Urothelium cell line (cell line): ENCODE measurements at regions not wholly inside any gene's neighbourhood (a gene's known extent, or its start where the extent isn't known, plus 50 kb on each side); places are given as distances from the start of the nearest gene placed in this dataset.

ENCODE experiments used
- DNase-seq: peaks from one replicate; pipeline ENCODE4 v3.0.0; 2011; ENCODE audit warnings: low spot score, mixed read lengths
- FAIRE-seq: peaks from 2 replicates; lab custom pipeline; 2011; peaks lifted over from hg19 to GRCh38; lab: Jason Lieb, UNC

DNA sequence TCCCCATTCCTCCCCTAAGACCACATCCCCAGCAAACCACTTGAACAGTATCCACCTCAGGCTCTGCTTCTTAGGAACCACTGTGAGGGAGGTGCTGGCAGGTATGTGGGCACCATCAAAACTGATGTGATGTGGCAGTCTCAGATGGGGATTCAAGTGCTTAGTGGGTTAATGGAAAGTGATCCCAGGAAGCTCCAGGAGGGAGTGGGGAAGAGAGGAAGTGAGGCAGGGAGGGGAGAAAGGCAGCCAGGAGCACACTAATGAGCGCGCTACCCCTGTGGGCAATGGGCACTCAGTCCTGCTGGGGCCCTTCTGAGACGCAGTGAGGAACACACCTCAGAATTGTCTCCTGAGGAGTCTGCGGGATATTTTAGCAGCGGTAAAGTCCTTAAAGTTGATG, 263.1 kb upstream of the MOCS1 start:
- no peak for DNase-seq
- no peak for FAIRE-seq

DNA sequence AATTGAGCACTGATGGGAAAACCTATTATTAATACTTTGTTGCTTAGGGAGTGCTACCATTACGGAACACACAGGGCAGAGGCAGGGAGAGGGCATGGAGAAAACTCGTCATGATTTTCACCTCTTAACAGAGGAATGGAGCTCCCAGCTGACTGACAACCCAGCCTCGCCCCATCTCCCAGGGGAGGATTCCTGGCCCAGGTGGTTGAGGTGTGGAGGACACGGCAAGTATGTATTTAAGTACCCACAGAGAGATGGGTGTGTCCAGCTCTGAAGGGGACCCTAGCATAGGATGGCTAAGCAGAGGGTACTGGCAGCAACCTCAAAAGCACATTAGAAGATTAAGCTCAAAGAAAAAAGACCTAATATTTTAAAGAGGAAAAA, 261.9 kb upstream of the MOCS1 start:
- DNase-seq: no peak
- FAIRE-seq: no peak

DNA sequence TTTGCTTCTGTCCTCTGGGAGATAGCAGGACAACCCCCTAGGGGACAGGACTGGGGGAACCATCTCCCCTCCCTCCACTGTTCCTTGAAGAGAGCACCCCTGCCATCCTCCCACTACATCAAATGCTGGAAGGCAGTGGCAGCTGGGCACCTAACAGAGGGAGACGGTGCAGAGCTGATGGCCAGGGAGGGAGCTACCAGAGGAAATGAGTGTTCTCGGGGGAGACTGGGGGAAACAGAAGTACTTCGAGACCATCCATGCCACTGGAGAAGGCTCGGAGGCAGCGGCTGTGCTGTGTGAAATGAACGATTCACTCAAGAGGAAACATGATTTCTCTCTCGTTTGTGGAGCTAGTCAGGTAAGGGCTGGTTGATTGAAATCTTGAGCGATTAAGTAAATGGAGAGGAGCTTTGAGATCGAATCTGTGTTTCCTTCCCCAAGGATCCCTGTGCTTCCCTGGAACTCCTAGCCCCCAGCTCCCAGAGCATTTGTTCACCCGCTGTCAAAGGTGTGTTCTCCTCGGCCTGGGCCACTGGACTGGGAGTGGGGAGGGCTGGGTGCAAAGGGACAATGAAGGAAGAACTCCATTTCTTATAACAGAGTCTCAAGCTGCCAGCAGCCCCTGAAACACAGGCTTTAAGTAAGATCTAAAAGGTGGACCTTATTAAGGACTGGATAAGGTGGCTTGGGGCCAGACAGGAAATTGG, 261.3 kb upstream of the MOCS1 start:
- DNase-seq: no peak
- no peak for FAIRE-seq

DNA sequence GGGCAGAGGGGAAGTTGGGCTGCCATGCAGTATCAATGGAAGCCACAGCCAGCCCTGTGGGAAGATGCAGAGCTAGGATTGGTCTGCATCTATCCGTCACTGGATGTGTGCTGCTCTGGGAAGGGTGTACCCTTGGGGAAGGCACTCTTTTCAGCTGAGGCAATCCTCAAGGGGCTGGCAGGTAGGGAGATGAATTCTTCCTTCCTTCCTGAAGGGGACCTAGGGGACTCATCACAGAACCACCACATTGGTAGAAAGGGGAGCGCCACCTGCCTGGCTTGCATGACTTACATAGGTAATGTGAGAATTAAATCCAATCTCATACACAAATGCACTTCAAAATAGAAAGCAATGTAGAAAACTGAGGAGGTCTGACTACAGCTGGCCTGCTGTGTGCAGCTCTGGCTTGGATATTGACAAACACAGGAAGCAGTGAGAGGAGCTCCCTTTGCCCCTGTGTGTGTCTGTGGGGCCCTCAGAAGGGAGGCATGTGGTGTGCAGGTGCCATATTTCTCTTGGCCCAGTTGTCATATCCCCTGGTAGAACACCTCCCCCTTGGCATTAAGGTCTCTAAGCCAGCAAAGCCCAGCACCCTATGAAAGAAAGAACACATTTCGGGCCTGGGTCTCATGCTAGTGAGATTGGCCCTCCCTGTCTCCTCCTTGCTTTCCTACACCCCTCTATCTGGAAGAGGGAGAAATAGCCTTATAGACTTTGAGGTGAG, 260.3 kb upstream of the MOCS1 start:
- FAIRE-seq: no peak
- no peak for DNase-seq

DNA sequence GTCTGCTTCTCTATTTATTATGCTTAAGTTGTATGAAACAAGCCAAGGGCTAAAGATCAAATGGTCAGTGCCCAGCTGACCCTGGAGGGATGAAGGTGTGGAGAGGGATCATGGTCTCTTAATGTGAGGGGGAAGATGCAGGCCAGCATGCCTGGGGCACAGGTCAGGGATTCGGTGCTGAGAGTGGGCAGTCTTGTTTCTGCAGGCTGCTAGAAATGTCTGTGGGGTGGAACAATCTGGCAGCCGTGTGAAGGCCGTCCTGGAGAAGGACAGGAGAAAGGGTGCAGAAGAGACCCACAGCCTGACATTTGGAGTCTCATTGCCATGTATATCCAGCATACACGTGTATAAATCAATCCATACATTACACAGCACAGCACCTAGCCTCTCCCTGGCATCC, 258.3 kb upstream of the MOCS1 start:
- DNase-seq (no peak), FAIRE-seq (no peak)

DNA sequence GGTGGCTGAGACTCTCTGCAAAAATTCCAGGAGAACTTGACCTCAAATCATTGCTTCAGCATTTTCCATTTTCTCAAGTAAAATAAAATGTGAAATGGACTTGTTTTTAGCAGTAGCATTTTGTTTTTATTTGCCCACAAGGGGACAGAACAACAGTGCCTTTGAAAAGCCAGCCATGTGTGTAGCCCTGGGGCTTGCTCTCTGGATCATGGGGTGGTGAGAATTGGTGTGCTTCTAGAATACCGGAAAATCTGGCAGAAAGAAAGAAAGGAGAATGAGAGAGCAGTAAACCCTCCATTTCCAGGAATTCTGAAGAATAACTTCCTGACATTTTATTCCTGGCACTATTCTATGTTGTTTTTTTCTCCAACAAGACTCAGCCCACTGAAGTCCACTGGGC, 254.7 kb upstream of the MOCS1 start:
- FAIRE-seq: no peak
- no peak for DNase-seq

DNA sequence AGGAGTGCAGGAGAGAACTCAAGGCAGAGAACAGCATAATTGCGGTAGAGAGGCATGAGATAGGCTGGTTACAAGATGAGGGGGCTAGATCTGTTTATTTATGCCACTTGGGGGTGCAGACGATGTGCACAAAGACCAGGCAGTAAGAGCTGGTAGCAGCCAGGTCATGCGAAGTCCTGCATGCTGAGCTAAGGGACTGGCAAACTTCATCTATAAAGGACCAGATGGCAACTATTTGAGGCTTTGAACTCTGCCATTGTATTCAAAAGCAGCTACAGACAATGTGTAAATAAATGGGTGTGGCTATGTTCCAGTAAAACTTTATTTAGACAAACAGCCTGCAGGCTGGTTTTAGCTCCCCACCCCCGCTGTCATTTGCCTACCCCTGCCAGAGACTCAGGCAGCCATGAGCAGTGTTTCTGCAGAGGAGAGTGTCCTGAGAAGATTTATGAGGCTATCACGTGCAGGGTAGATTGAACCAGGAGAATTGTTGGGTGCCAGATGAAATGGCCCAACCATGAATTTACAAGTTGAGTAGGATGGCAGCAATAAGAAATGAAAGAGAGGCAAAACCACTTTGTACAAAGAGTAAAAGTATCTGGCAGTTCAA, 253.4 kb upstream of the MOCS1 start:
- DNase-seq (no peak), FAIRE-seq (no peak)

DNA sequence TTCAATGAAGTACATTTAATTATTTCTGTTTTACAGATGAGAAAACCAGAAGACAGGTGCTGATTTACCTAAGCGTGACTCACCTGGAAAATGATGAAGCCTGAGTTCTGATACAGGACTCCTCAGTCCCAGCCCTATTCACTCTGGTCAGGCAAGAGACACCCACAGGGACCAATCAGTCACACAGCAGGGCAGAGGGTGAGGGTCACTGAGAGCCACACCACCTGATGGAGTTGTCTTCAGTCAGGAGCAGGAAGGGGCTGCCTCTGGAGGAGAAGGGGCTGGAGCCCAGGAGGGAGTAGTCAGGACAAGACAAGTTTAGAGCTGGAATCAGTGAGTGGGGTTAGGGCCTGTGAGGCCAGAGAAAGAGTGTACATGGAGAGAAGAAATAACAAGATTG, 251.2 kb upstream of the MOCS1 start:
- DNase-seq (no peak), FAIRE-seq (no peak)

DNA sequence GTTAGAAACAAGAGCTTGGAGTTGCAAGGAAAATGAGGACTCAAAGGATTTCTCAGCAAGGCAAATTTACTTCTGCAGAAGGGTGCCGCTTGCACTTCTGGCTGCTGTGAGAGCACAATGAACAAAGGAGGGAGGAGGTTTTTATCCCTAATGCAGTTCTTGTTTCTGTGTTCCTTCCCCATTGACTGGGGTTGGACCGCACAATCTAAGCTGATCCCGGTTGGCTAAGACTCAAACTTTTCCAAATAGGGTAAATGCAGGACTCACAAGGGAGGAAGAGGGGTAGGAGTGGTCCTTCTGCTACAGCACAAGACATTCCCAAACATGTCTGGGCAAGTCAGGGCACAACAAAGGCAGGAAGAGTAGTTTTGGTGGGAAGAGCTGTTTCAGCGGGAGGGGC, 249.6 kb upstream of the MOCS1 start:
- DNase-seq (no peak), FAIRE-seq (no peak)

DNA sequence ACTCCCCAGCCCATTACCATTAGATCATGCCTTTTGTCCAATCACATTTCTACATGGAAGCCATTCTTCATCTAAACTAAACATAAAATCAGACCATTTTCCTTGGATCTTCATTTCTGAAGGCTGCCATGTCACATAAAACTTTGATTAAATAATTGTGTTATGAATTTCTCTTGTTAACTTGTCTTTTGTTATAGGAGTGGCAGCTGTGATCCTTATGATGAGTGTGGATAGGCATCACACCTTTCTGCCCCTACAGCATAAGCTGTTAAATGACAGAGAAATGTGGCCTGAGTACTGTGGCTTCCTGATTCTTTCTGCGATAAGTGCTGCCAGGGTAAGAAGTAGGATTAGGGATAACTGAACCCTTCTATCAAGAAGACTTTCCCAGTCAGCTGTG, 247.1 kb upstream of the MOCS1 start:
- FAIRE-seq (no peak), DNase-seq (no peak)

DNA sequence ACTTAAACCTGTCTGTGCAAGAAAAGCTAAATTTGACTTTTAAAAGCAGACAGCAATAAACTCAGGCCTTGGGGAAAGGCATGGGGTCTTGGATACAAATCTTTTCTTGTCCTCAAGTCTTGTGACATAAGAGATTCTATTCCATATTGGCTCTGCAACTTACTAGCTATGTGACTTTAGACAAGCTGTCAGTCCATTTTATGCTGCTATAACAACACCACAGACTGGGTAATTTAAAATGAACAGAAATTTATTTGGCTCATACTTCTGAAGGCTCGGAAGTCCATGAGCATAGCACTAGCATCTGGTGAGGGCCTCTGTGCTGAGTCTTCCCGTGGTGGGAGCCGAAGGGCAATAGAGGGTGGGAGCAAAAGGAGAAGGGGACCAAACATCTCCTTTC, 246.0 kb upstream of the MOCS1 start:
- FAIRE-seq: no peak

DNA sequence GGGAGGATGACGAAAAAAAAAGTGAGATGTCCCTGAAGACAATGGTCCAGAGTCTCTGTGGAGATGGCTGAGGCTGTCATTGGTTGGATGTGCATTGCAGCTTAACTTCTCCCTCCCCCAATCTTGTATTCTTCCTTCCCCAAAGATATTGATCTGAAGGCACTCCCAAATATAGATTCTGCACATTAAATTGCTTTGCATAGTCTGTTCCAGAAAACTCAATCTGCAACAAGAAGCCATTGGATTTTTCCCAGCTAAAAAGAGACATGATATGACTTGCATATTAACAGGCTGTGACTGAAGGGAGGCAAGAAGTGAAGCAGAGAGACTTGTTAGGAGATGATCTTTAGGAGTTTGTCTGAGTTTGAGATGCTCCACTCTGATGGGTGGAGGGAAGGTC, 245.2 kb upstream of the MOCS1 start:
- DNase-seq (no peak), FAIRE-seq (no peak)

More for the DNA sequence above, 246.0 kb upstream of the MOCS1 start:
- no peak for DNase-seq

DNA sequence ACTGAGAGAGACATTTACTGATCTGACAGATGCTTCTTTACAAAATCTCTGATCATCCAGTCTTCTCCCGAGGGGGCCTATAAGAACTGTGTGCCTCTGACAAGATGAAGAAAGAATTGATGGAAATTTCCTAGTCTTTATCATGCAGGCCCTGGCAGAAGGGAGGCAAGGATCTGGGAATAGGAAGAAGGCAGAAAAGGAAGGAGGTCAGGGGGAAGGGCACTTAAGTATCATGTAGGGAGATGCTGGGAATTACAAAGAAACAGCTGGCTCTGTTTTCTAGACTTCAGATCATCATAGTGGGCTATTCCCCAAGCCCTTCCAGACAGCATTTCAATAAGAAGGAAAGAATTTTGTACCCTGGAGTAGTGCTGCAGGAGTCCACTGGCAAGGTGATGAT, 243.3 kb upstream of the MOCS1 start:
- DNase-seq (no peak), FAIRE-seq (no peak)

DNA sequence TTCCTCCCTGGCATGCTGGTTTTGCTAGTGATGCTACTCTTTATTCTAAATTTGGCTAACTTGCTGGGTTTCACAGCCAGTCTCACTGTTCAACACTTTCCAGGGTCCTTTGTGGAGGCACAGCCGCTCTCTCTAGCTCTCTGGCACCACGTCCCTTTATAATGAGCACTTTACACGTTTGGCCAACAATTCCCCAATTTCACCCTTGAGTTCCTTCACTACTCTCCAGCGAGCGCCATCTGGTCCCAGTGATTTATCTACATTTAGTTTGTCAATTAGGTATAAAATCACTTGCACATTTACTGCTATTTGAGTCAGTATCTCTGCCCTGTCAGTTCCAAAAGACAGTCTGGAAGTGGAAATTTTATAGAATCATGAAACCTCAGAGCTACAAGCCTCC, 241.9 kb upstream of the MOCS1 start:
- DNase-seq (no peak), FAIRE-seq (no peak)

DNA sequence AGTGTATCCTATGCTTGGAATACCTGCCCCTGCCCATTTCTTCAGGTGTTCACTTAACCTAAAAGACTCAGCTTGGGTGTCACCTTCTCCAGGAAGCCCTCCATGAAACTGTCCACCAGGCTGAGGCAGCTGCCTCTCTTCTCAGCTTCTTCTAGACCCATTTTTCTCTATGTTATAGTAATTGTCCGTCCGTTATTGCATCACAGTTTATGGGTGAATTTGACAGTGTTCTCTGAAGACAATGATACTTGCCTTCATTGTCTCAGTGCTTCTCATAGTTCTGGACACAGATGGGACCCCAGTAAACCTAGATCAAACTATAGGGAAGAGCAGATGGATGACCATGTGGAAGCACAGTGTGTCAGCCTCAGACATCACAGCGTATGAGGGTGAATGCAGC, 238.0 kb upstream of the MOCS1 start:
- DNase-seq: no peak
- no peak for FAIRE-seq

DNA sequence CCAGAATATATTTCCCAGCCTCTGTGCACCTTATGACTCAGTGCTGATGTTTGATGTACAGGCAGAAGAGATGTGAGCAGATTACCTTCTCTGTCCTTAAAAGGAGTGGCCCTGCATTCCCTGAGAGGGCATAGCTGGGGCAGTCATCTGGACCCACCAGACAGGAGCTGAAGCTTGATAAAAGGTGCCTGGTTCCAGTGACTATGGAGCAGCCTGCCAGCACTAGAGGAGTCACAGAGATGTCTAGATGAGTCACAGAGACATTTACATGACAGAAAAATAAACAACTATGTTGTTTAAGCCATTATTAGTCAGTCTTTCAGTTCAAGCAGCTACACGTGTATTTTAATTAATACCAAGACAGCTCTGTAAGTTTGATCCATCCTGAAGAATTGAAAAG, 237.1 kb upstream of the MOCS1 start:
- no peak for FAIRE-seq

DNA sequence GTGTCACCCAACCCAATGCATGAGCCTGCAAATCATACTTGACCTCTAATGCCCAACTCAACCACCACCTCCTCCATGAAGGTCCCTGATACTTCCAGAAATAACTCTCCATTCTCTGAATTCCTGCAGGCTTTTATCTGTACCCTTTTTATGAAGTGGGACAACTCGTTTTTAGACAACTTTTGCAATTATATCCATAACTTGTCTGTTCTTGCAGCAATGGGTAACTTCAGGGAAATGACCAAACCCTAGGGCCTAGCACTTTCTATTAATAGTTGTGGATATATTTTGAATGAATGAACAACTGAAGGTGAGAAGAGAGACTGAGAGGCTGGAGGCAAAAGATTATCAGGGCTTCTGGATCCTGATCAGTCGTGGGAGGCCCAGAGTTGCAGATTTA, 236.6 kb upstream of the MOCS1 start:
- FAIRE-seq (no peak), DNase-seq (no peak)

More for the DNA sequence above, 237.1 kb upstream of the MOCS1 start:
- DNase-seq: no peak

DNA sequence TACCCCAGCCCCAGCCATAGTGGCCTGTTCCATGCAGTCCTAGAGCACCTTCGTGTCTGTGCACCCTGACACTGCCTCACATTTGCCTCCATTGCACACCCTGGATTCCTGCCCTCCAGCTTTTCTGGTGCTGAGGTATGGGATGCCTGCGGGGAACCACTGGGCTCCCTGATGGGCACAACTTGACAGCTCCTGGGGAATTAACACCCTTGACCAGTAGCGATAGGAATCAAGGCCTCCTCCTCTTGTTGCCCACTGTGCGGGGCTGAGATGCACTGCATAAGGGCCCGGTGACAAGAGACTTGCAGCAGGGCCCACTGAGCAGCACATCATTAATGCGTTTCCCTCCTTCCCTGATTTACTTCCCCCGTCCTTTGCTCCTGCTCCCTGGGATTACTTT, 235.6 kb upstream of the MOCS1 start:
- no peak for DNase-seq
- FAIRE-seq: no peak

DNA sequence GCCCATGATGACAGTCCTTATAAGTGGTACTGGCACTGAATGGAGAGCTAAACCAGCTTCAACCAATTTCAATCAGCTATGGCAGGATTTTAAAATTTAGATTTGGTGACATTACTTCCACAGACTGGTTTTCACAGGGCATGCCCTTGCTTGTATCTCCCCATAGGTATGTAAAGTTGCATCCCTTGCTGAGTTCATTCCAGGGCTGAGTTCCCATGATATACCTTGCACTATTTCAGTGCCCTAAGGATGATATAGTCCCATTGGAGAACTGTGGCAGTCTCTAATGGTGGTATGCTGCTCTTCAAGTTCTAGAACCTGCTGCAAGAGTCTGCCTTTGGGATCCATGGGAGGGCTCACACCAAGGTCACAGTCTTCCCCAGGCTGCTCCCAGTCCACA, 232.7 kb upstream of the MOCS1 start:
- DNase-seq (no peak), FAIRE-seq (no peak)

DNA sequence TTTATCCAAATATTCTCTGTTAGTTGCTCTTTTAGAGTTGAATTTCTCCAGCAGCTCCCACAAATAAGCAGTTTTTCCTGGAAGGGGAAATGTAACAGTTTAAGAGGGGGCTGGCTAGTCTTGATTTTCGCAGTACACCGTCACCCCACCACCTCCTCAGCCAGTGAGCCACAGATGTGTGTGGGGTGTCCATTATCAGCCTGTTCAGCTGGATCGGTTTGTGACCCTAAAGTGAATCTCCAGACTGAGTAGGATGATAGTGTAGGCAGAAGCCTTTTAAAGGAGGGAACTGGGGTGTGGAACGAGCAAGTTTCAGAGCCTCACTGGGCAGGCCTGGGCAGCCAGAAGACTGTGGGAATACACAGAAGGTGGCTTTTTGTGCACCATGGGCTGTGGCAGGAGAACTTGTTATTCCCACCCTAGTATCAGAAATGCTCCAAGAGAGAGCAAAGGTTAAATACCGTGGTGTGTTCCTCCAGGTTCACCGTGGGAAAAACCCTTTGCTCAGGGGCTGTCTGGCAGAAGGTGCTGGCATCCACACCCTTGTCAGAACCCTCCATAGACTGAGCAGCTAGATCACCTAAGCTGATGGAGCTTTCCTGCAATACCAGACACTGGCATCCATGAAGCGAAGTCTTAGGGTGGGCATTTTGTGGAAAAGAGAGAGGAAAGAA, 230.9 kb upstream of the MOCS1 start:
- FAIRE-seq (no peak), DNase-seq (no peak)

DNA sequence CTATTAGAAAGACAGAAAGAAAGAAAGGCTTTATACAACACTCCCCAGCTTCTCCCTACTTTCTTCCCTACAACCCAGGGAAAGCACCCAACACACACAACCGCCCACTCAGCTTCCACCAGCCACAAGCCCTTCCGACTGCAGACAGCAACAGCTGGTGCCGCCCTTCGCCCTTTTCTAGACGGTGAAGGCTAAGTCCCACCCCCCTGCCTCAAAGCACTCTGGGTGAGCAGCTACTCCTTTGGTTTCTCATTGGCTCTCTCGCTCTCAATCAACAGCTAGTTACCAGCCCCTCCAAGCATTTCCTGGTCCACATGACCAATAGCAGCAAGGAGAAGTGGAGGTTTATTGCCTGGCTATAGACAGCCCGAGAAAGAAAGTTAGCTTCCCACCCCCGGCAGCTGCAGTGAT, 230.1 kb upstream of the MOCS1 start:
- no peak for FAIRE-seq
- peak; percentile 88 for DNase-seq

DNA sequence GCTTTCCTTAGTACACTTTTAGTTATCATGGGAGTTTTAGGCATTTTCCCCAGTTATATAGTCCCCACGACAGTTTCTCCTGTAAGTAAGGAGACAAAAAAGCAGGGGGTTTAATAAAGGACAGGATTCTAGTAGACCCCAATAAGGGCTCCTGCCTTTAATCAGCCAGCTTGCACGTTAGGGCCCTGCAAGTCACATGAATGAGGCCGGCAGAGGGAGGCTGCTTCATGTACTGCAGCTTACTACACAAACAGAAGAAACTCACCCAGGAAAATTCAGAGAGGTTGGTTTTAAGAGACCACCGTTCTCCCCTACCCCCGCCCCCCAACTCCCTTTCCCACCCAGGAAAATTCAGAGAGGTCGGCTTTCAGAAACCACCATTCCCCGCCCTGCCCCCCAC, 229.7 kb upstream of the MOCS1 start:
- DNase-seq: peak; percentile 12
- no peak for FAIRE-seq
